ENCODE measurements at regions not wholly inside any gene's neighbourhood (a gene's known extent, or its start where the extent isn't known, plus 50 kb on each side); places are given as distances from the start of the nearest gene placed in this dataset.

DNA sequence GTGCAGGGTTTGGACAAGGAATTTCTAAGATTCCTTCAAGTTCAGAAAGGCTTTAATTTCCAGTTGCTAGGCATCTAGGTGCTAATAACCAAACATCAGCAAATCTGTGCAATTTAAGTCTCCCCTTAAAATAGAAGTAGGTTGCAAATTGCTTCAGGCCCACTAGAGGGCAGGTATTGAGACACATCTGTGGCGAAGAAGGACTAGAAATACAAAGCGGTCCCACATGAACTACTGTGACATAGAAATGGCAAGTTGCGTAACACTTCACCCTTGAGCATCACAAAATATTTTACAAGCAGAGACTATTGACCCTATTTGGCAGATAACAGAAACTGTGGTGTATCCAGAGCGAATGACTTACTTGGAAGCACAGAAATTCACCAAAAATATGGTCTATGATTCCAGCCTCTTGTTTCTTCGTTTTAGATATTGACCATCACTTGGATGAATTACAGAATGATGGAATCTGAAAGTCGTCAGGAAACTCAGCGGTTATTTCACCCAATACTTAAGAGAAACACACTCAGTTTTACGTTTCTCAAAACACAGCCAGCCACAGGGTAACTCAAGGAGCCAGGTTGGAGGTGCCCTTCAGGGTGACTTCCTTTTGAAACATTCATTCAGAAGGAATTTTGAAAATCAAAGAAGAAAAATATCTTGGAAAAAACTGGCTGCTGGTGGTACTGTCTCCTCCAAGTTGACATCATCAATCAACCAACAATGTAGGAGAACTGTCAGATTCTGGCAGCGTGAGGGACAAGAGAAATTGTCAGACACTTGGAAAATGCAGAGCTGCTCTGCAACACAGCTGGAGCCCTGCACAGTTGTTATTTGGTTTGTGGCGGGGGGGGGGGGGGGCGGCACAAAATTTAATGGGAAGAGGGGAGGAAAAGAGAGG is 256.3 kb upstream of the MINDY3 start:
- H3K4me3 ChIP-seq (ENCODE audit: low read depth, low read length) = no peak overlapping the region
- TF ChIP-seq, protein P1, sequence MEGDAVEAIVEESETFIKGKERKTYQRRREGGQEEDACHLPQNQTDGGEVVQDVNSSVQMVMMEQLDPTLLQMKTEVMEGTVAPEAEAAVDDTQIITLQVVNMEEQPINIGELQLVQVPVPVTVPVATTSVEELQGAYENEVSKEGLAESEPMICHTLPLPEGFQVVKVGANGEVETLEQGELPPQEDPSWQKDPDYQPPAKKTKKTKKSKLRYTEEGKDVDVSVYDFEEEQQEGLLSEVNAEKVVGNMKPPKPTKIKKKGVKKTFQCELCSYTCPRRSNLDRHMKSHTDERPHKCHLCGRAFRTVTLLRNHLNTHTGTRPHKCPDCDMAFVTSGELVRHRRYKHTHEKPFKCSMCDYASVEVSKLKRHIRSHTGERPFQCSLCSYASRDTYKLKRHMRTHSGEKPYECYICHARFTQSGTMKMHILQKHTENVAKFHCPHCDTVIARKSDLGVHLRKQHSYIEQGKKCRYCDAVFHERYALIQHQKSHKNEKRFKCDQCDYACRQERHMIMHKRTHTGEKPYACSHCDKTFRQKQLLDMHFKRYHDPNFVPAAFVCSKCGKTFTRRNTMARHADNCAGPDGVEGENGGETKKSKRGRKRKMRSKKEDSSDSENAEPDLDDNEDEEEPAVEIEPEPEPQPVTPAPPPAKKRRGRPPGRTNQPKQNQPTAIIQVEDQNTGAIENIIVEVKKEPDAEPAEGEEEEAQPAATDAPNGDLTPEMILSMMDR (IDR thresholded peaks at IDR 0.05; ENCODE audit: low read depth, low read length) = peak; percentile 31
- in situ Hi-C loops (cut with HindIII; ENCODE audit: low sequenced_read_pairs) = no loop called here
- no peak for DNase-seq (ENCODE audit: low read depth, low spot score)

DNA sequence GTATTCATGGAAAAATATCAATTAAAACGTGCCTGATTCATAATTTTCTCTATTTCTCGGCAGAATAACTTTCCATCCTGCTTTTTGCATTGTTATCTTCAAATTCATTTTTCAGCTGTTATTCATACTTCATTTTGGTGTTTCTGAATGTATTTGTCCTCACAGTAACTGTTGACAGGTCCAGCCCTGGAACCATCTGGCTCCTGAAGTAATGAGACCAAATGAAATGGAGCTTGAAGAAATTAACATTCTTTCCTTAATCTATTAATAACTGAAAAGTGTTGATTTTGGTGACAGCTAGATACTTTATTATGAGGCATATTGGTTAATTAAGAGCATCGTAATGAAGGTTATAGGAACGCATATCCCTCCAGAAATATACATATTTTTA is 257.0 kb upstream of the MINDY3 start:
- no peak overlapping the region for H3K4me3 ChIP-seq (ENCODE audit: low read depth, low read length)
- in situ Hi-C loops (cut with HindIII; ENCODE audit: low sequenced_read_pairs) = no loop called here
- TF ChIP-seq, protein P1 (IDR thresholded peaks at IDR 0.05; ENCODE audit: low read depth, low read length) = no peak
- no peak for DNase-seq (ENCODE audit: low read depth, low spot score)

DNA sequence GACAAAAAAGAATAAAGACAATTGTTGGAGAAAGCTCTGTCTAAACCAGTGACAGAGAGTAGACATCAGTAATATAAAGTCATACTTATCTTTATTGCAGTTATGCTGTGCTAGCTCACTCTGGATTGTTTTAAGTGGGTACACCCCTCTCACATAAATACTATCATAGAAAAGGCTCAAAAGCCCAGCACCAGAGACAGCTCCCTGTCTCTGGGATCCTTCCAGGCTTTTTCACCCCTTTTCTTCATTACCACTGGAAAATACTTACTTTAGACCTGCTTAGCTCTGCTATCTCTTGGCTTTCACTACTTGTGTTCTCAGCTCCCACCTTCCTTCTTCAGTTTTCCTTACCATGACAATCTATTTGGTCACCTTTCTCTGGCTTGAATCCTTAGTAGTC is 259.1 kb upstream of the MINDY3 start:
- DNase-seq (ENCODE audit: low read depth, low spot score) = no peak
- H3K4me3 ChIP-seq (ENCODE audit: low read depth, low read length) = no peak overlapping the region
- TF ChIP-seq, protein P1 (IDR thresholded peaks at IDR 0.05; ENCODE audit: low read depth, low read length) = no peak
- in situ Hi-C loops (cut with HindIII; ENCODE audit: low sequenced_read_pairs) = no loop called here

DNA sequence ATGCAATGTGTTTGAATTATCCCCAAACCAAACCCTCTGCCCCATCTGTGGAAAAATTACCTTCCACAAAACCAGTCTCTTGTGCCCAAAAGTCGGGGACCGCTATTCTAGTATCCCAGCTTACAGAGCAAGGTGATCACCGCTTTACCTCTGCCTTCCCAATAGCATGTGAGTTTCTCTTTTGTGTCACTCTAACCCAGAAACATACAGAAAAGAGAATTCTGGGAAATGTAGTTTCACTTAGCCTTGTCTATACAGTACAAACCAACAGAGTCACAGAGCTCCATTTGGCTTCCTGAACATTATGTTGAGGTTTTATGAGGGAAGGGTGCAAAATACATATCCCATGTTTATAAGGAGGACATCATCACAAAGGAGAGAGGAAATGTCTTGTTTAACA is 260.3 kb upstream of the MINDY3 start:
- H3K4me3 ChIP-seq (ENCODE audit: low read depth, low read length) = no peak overlapping the region
- TF ChIP-seq, protein P1 (IDR thresholded peaks at IDR 0.05; ENCODE audit: low read depth, low read length) = no peak
- in situ Hi-C loops (cut with HindIII; ENCODE audit: low sequenced_read_pairs) = no loop called here
- no peak for DNase-seq (ENCODE audit: low read depth, low spot score)

DNA sequence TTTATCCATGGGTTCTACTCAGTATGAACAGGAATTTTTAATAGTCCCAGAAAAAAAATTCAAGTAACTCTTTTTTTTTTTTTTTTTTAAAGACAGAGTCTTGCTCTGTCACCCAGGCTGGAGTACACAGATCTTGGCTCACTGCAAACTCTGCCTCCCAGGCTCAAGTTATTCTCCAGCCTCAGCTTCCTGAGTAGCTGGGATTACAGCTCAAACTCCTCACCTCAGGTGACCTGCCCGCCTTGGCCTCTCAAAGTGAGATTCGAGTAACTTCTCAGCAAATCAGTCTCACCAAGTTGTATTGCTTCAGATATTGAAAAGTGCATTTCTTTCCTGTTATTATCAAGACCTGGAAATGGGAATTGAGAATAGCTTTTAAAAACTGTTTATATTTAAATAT is 281.2 kb upstream of the MINDY3 start:
- no peak overlapping the region for H3K4me3 ChIP-seq (ENCODE audit: low read depth, low read length)
- no peak for DNase-seq (ENCODE audit: low read depth, low spot score)
- TF ChIP-seq, protein P1 (IDR thresholded peaks at IDR 0.05; ENCODE audit: low read depth, low read length) = no peak
- in situ Hi-C loops (cut with HindIII; ENCODE audit: low sequenced_read_pairs) = no loop called here

DNA sequence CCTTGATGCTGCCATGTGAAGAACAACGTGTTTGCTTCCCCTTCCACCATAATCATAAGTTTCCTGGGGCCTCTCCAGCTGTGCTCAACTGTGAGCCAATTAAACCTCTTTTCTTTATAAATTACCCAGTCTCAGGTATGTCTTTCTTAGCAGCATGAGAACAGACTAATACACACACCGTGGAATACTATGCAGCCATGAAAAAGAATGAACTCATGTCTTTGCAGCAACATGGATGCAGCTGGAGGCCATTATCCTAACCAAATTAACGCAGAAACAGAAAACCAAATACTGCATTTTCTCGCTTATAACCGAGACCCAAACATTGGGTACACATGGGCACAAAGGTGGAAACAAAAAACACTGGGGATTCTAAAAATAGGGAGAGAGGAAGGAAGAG is 286.7 kb upstream of the MINDY3 start:
- DNase-seq (ENCODE audit: low read depth, low spot score) = no peak
- in situ Hi-C loops (cut with HindIII; ENCODE audit: low sequenced_read_pairs) = no loop called here
- H3K4me3 ChIP-seq (ENCODE audit: low read depth, low read length) = no peak overlapping the region
- TF ChIP-seq, protein P1 (IDR thresholded peaks at IDR 0.05; ENCODE audit: low read depth, low read length) = no peak
